ENCODE measurements at regions not wholly inside any gene's neighbourhood (a gene's known extent, or its start where the extent isn't known, plus 50 kb on each side); places are given as distances from the start of the nearest gene placed in this dataset.
"Not testable (repeated sequence)": the region's sequence is repeated elsewhere in the genome, so short reads cannot be mapped to it uniquely, and the experiment has no call there.

DNA sequence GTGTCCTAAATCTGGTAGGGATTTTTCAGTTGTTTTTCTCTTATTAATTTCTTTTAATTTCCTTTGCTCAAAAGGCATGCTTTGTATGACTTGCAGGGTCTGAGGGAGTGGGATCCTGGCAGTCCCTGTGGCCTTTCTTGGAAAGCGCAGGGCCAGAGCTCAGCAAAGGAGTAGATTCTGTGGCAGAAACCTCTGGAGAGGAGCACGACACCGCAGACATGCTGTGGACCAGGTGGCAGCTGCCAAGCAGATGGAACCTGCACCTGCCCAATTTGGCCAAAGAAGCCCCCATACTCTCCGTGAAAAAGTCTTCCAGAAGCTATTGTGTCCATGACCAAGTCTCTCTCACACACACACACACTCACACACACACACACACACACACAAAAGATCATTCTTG lies 78.9 kb upstream of the FGF3 start:
- H3K4me3 ChIP-seq (ENCODE audit: low read length), result no peak overlapping the region
- H3K4me1 ChIP-seq (ENCODE audit: control insufficient read depth, insufficient read depth, low read length), result peaks cover 4% of the 10 kb centered on the region
- no peaks in the 10 kb centered on the region for H3K9me3 ChIP-seq (ENCODE audit: control insufficient read depth, low read length)
- DNase-seq (no peak), ATAC-seq (no peak)
- intact Hi-C loops (cut with DNase I), result no loop called here
- H3K27me3 ChIP-seq (ENCODE audit: control insufficient read depth, insufficient read depth), result no peaks in the 10 kb centered on the region
- H3K27ac ChIP-seq (ENCODE audit: low read length), result no peak overlapping the region
- 92% methylated on average over 4 of the region's 4 CpGs for whole genome bisulfite sequencing

DNA sequence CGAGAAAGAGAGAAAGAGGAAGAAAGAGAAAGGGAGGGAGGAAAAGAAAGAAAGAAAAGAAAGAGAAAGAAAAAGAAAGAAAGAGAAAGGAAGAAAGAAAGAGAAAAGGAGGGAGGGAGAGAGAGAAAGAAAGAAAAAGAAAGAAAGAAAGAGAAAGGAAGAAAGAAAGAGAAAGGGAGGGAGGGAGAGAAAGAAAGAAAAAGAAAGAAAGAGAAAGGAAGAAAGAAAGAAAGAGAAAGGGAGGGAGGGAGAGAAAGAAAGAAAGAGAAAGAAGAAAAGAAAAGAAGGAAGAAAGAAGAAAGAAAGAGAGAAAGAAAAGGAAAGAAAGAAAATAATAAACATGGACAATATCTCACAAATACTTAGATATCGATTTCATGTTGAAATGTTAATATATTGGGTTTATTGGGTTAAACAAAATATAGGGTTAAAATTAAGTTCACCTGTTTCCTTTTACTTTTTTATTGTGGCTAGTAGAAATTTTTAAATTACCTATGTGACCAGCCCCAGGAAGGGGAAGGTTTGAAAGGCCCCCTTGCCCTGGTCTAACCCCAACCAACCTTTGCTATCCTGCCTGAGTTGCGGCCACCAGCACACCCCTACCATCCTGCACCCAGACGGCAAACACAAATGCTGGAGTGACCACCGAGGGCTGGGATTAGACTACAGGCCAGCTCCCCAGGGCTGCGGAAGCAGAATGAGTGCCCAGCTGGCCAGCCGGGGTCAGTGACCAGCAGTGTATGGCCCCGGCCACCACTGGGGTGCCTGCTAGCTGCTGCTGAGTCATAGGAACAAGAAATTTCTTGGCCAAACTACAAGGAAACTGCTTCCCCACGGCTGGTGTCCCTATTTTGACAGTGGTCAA lies 81.0 kb upstream of the FGF3 start:
- Histone ChIP-seq H3K9me3 (ENCODE audit: control insufficient read depth, low read length) (no peaks in the 10 kb centered on the region), H3K4me3 (ENCODE audit: low read length) (no peak overlapping the region), H3K27ac (ENCODE audit: low read length) (no peak overlapping the region), H3K4me1 (ENCODE audit: control insufficient read depth, insufficient read depth, low read length) (peaks cover 4% of the 10 kb centered on the region), H3K27me3 (ENCODE audit: control insufficient read depth, insufficient read depth) (no peaks in the 10 kb centered on the region)
- DNase-seq, result peak in 2 of 3 donors; percentile 40 to 59
- peak; percentile 52 to 90 for ATAC-seq
- WGBS, result 53% methylated on average over 9 of the region's 9 CpGs
- intact Hi-C loops (cut with DNase I), result no loop called here

DNA sequence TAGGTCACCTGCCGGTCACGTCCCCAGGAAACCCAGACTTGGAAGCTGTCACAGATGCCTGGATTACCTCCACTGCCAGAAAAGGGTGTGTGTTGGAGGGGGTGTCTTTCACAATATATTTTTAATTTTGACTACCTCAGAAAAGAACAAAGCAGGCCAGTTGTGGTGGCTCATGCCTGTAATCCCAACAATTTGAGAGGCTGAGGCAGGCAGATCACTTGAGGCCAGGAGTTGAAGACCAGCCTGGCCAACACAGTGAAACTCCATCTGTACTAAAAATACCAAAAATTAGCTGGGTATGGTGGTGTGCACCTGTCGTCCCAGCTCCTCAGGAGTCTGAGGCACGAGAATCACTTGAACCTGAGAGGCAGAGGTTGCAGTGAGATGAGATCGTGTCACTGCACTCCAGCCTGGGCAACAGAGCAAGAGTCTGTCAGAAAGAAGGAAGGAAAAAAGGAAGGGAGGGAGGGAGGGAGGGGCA lies 81.6 kb upstream of the FGF3 start:
- DNase-seq; H3K4me3 ChIP-seq (ENCODE audit: low read length); H3K27me3 ChIP-seq (ENCODE audit: control insufficient read depth, insufficient read depth); H3K27ac ChIP-seq (ENCODE audit: low read length); ATAC-seq; intact Hi-C loops (cut with DNase I); H3K9me3 ChIP-seq (ENCODE audit: control insufficient read depth, low read length); H3K4me1 ChIP-seq (ENCODE audit: control insufficient read depth, insufficient read depth, low read length): not testable (repeated sequence)
- 53% methylated on average over 5 of the region's 5 CpGs for WGBS

DNA sequence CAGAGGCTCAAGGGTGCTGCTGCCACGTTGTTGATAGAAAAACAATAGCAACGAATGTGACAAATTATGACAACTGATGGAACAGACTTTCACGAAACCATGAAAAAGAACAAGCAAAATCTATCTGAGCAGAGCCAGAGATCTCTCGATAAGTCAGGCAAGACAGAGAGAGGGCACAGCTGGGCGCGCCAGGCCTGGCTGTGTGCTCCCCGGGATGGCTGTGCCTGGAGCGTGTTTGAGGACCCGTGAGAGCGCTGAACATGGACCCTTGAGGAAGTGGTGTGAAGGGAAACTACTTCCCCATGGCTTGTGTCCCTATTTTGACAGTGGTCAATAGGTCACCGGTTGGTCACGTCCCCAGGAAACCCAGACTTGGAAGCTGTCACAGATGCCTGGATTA lies 83.1 kb upstream of the FGF3 start:
- DNase-seq (peak in 1 of 3 donors; percentile 1), ATAC-seq (no peak)
- intact Hi-C loops (cut with DNase I), result no loop called here
- Histone ChIP-seq H3K27ac (ENCODE audit: low read length) (no peak overlapping the region), H3K9me3 (ENCODE audit: control insufficient read depth, low read length) (no peaks in the 10 kb centered on the region), H3K4me1 (ENCODE audit: control insufficient read depth, insufficient read depth, low read length) (peaks cover 4% of the 10 kb centered on the region), H3K27me3 (ENCODE audit: control insufficient read depth, insufficient read depth) (no peaks in the 10 kb centered on the region), H3K4me3 (ENCODE audit: low read length) (no peak overlapping the region)
- 85% methylated on average over 12 of the region's 12 CpGs for WGBS

DNA sequence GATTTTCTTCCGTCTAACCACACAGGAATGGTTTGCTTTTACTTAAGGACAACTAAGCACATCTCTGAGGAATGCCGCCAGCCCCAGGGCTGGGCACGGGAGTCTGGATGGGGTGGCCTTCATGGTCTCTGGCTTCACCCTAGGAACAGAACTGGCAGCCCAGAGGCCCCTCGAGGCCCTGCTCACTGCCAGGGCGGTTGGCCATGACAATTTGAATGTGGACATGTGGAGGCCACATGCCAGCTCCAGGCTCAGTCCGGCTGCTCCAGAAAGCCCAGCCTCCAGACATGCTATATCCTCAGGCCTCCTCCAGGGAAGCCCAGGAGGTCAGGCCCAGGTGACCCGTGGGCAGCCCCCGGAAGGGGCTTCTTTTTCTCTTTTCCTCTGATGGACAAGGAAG lies 84.0 kb upstream of the FGF3 start:
- Histone ChIP-seq H3K4me1 (ENCODE audit: control insufficient read depth, insufficient read depth, low read length) (peaks cover 4% of the 10 kb centered on the region), H3K4me3 (ENCODE audit: low read length) (no peak overlapping the region), H3K27me3 (ENCODE audit: control insufficient read depth, insufficient read depth) (no peaks in the 10 kb centered on the region), H3K9me3 (ENCODE audit: control insufficient read depth, low read length) (no peaks in the 10 kb centered on the region), H3K27ac (ENCODE audit: low read length) (no peak overlapping the region)
- WGBS, result 77% methylated on average over 8 of the region's 8 CpGs
- DNase-seq (peak in 1 of 3 donors; percentile 4), ATAC-seq (no peak)
- intact Hi-C loops (cut with DNase I), result no loop called here

DNA sequence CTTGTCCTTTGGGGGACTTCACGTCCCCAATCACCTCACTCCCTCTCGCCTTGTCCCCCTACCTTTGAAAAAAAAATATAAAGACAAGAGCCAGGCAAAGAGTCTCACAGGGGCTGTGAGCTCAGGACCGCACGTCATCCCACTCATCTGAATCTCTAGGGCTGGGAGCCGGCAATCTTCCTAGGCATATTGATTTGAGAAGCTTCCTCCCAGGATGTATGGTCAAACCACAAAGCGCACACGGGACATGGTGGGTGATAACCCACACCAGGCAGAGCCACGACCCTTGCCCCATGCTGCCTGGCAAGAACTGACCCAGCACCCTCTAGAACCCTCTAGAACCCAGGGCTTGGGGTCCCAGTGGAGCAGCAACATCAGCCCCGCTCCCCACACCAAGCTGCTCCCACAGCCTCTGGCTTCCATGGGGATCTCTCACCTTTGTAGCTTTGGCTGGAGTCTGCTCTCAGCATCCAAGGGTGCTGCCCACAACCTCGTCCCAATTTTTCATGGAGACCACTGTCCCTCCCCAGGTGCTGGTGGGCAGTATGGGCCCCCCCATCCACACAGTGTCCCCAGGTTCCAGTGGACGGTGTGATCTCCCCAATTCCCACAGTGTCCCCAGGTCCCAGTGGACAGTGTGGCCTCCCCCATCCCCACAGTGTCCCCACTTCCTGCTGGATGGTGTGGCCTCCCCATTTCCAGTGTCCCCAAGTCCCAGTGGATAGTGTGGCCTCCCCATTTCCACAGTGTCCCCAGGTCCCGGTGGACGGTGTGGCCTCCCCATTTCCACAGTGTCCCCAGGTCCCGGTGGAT lies 85.2 kb upstream of the FGF3 start:
- Histone ChIP-seq H3K27me3 (ENCODE audit: control insufficient read depth, insufficient read depth) (no peaks in the 10 kb centered on the region), H3K4me1 (ENCODE audit: control insufficient read depth, insufficient read depth, low read length) (peaks cover 4% of the 10 kb centered on the region), H3K27ac (ENCODE audit: low read length) (no peak overlapping the region), H3K4me3 (ENCODE audit: low read length) (no peak overlapping the region), H3K9me3 (ENCODE audit: control insufficient read depth, low read length) (no peaks in the 10 kb centered on the region)
- DNase-seq, result peak in 1 of 3 donors; percentile 3
- 68% methylated on average over 14 of the region's 14 CpGs for WGBS
- intact Hi-C loops (cut with DNase I), result no loop called here
- ATAC-seq, result no peak

DNA sequence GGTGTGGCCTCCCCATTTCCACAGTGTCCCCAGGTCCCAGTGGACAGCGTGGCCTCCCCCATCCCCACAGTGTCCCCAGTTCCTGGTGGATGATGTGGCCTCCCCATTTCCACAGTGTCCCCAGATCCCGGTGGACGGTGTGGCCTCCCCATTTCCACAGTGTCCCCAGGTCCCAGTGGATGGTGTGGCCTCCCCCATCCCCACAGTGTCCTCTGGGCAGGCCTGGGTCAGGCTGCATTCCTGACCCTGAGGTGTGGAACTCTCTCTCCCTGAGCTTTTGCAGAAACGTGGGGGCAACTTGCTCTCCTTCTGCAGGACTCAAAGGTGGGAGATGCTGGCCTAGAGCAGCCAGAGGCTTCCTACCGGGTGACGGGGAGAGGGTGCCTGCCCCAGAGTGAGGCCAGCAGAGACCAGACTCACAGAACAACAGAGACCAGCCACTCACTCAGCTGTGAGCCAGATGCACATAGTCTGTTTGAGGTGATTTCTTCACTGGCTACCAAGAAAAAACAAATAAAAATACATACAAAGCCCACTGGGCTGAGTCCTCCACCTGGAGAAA lies 85.8 kb upstream of the FGF3 start:
- Histone ChIP-seq H3K27me3 (ENCODE audit: control insufficient read depth, insufficient read depth) (no peaks in the 10 kb centered on the region), H3K4me3 (ENCODE audit: low read length) (no peak overlapping the region), H3K9me3 (ENCODE audit: control insufficient read depth, low read length) (no peaks in the 10 kb centered on the region), H3K27ac (ENCODE audit: low read length) (no peak overlapping the region), H3K4me1 (ENCODE audit: control insufficient read depth, insufficient read depth, low read length) (peaks cover 4% of the 10 kb centered on the region)
- peak in 1 of 3 donors; percentile 4 for DNase-seq
- intact Hi-C loops (cut with DNase I), result no loop called here
- 79% methylated on average over 6 of the region's 6 CpGs for WGBS
- no peak for ATAC-seq

DNA sequence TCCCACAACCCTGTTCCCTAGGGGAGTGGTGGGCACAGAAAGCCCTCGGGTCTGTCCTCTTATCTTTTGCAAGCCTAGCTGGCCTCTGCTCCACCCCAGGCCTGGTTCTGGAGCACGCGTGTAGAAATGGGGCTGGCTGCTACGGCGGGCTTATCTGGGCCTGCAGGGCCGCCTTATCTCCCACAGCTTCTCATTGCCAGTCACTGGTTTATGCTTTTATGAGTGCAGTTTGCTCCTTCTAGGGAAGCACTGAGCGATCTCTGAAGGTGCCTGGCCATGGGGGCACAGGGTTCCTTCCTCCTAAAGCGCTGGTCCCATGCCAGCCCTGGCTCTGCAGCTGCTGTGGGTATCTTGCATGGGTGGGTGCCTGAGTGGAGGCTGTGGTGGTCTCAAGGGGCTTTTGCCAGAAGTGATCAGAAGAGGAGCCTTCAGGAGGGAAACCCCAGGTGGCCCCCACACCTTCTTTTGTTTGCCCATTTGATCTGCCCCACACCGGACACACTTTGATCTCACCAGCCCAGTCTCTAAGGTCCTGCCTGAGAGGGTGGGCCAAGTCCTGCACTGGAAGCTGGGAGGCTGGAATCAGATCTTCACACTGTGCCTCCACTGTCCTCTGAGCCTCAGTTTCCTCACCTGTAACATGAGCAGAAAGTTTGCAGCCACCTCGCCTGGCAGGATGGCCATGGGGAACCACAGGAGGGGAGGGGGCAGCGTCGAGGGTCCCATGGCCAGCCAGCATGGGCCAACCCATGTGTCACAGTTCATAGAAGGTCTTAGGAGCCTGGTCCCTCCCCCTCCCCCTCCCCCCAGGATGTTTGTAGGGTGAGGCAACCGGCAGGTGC lies 86.6 kb upstream of the FGF3 start:
- DNase-seq (peak in 2 of 3 donors; percentile 18 to 39), ATAC-seq (peak; percentile 14 to 75)
- Histone ChIP-seq H3K27me3 (ENCODE audit: control insufficient read depth, insufficient read depth) (no peaks in the 10 kb centered on the region), H3K9me3 (ENCODE audit: control insufficient read depth, low read length) (no peaks in the 10 kb centered on the region), H3K4me1 (ENCODE audit: control insufficient read depth, insufficient read depth, low read length) (no peaks in the 10 kb centered on the region), H3K27ac (ENCODE audit: low read length) (no peak overlapping the region), H3K4me3 (ENCODE audit: low read length) (no peak overlapping the region)
- WGBS, result 45% methylated on average over 13 of the region's 13 CpGs
- intact Hi-C loops (cut with DNase I), result no loop called here

DNA sequence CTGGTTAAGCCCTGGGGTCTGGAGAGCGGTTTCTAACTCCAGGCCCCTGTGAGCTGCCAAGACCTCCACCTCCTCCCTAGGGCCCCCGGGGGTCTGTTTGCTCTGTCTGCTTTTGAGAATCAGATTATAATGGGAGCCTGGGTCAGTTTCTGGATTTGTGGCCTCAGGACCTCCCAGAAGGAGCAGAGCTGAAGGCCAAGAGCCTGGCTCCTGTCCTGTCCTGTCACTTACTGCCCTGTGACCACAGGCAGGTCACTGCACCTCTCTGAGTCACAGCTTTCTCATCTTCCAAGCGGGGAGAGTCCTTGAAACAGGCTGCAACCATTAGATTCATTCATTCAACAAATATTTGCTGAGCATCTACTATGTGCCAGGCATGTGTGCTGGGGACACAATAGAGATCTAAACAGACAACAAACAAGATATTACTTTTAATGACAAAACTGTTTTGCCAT lies 87.3 kb upstream of the FGF3 start:
- no peak overlapping the region for H3K27ac ChIP-seq (ENCODE audit: low read length)
- WGBS, result 75% methylated on average over 3 of the region's 3 CpGs
- no peaks in the 10 kb centered on the region for H3K4me1 ChIP-seq (ENCODE audit: control insufficient read depth, insufficient read depth, low read length)
- no peaks in the 10 kb centered on the region for H3K27me3 ChIP-seq (ENCODE audit: control insufficient read depth, insufficient read depth)
- DNase-seq (no peak), ATAC-seq (no peak)
- intact Hi-C loops (cut with DNase I), result no loop called here
- no peaks in the 10 kb centered on the region for H3K9me3 ChIP-seq (ENCODE audit: control insufficient read depth, low read length)
- H3K4me3 ChIP-seq (ENCODE audit: low read length), result no peak overlapping the region

DNA sequence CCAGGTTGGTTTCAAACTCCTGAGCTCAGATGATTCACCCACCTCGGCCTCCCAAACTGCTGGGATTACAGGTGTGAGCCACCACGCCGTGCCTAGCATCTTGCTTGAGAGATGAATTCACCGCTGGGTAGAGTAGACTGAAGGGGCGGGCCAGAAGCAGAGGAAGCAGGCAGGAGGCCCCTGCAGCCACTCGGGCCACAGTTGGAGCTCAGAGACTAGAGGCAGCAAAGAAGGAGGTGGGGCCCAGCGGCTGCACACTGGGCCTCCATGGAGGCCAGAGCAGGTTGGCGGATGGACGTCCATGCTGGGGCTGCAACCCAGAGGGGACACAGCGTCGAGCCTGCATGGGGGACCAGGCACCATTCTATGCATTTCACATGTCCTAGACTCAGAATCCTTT lies 88.4 kb upstream of the FGF3 start:
- Histone ChIP-seq H3K9me3 (ENCODE audit: control insufficient read depth, low read length) (no peaks in the 10 kb centered on the region), H3K4me1 (ENCODE audit: control insufficient read depth, insufficient read depth, low read length) (no peaks in the 10 kb centered on the region), H3K27me3 (ENCODE audit: control insufficient read depth, insufficient read depth) (no peaks in the 10 kb centered on the region), H3K27ac (ENCODE audit: low read length) (no peak overlapping the region), H3K4me3 (ENCODE audit: low read length) (no peak overlapping the region)
- DNase-seq (peak in 2 of 3 donors; percentile 1 to 16), ATAC-seq (no peak)
- intact Hi-C loops (cut with DNase I), result no loop called here
- 89% methylated on average over 11 of the region's 11 CpGs for WGBS

Measured in right cardiac atrium (tissue), 5 donors.